ENCODE measurements at regions not wholly inside any gene's neighbourhood (a gene's known extent, or its start where the extent isn't known, plus 50 kb on each side); places are given as distances from the start of the nearest gene placed in this dataset.

DNA sequence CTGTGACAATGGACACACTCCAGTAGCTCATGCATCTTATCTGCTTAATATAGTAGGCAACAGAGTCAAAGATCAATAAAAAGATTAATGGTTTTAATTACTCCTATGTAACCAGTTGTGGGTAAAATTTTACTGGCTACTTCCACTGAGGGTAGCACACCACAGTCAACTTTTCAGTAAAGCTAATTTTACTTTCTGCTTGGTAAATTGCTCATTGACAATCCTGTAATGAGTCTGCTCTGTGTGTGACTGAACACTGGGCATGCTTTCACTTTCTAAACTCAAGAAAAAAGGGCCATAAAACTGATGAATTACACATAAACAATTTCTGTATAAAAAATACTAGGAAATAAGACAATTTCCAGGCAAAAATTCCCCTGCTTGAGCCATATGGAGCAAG is 838.3 kb downstream of the VGLL3 start:
- DNase-seq = no peak

DNA sequence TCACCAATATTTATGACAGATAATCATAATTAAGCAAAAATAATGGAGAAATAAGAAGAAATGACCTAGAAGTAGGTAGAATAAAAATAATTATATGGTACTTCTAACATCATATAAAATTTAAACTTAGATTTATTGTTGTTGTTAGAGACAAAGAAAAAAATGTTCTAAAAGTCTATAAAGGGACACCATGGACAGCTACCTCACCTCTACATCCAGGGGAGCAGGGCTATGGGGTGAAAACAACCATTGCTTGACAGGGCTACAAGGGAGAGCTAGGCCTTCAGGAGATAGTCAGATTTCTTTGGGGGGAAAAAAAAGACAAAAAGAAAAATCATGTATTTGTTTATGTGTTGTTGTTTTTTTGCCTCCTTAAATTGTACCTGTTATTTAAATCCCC is 841.9 kb downstream of the VGLL3 start:
- no peak for DNase-seq

DNA sequence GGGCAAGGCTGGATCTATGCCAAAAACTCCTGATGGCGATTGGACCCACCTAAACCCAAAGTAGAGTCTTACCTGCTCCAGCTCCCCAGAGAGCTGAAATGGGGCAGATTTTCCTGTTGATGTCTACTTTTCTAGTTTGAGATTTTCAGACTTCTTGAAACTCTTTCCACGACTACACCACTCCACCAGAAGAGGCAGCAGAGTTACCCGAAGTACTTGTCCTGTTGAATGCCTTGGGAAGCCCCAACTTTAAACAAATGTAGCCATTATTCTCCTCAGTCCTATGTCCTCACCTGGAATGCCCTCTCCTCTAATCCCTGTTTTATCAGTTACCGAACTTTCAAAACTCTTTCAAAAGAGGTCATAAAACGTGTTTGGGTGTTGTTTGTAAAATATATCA is 843.8 kb downstream of the VGLL3 start:
- DNase-seq = no peak

DNA sequence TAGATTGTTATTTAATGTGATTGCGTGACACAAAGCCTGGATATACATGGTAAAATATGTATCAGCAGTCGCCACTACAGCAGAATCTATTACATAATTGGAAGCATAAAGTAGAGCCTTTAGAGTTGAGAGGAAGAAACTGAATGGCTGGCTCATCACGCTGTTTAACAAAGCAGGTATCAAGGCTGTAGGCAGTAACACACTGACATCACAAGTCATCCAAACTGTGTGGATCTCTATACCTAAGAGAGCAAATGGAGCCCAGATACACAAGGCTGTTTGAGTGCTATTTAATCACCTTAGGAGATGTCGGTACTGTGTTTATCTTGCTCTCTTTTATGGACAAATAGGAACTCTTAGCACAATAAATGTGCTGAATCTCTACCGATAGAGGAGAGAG is 864.4 kb downstream of the VGLL3 start:
- DNase-seq = no peak

Measured in NCI-H1930 (cell line).